OCI-LY1 (cell line): ENCODE measurements at regions not wholly inside any gene's neighbourhood (a gene's known extent, or its start where the extent isn't known, plus 50 kb on each side); places are given as distances from the start of the nearest gene placed in this dataset.

Source experiments
- H2AFZ ChIP-seq: fragments of 200-600 bp; sonication (generic), shearing (Covaris generic); 2 replicates; pipeline ENCODE4 v1.6.0; 2014; ENCODE audit warnings: antibody characterized with exemption, mild to moderate bottlenecking, low read length
- H3F3A ChIP-seq: fragments of 200-600 bp; sonication (generic), shearing (Covaris generic); 2 replicates; pipeline ENCODE4 v1.6.0; 2014; ENCODE audit warnings: mild to moderate bottlenecking, antibody characterized with exemption, low read length, moderate library complexity; ENCODE audit not compliant: insufficient read depth
- H3K27ac ChIP-seq: fragments of 200-600 bp; sonication (generic); 2 replicates; pipeline ENCODE4 v1.5.1; 2014; ENCODE audit warnings: low read length, mixed run types, mild to moderate bottlenecking, low read depth; ENCODE audit not compliant: poor library complexity, severe bottlenecking
- H3K27me3 ChIP-seq: fragments of 200-600 bp; sonication (generic); 2 replicates; pipeline ENCODE4 v1.6.0; 2014; ENCODE audit warnings: antibody characterized with exemption, mild to moderate bottlenecking, low read length, moderate library complexity; ENCODE audit not compliant: insufficient read depth
- H3K36me3 ChIP-seq: fragments of 200-600 bp; sonication (generic); 2 replicates; pipeline ENCODE4 v1.6.1; 2014; ENCODE audit warnings: mild to moderate bottlenecking, antibody characterized with exemption, low read length, moderate library complexity, mixed read lengths; ENCODE audit not compliant: insufficient read depth
- H3K4me1 ChIP-seq: fragments of 200-600 bp; sonication (generic); 2 replicates; pipeline ENCODE4 v1.5.1; 2014; ENCODE audit warnings: mild to moderate bottlenecking, low read length, moderate library complexity; ENCODE audit not compliant: insufficient read depth, severe bottlenecking
- H3K4me2 ChIP-seq: fragments of 200-600 bp; sonication (generic), shearing (Covaris generic); 2 replicates; pipeline ENCODE4 v1.6.1; 2014; ENCODE audit warnings: low read length
- H3K4me3 ChIP-seq: fragments of 200-600 bp; sonication (generic); 2 replicates; pipeline ENCODE4 v1.5.1; 2014; ENCODE audit warnings: low read length, low read depth, mild to moderate bottlenecking, mixed read lengths; ENCODE audit not compliant: poor library complexity, severe bottlenecking
- H3K79me2 ChIP-seq: fragments of 200-600 bp; shearing (Covaris generic); 2 replicates; pipeline ENCODE4 v1.6.1; 2016; ENCODE audit warnings: mixed run types, low read length, mixed read lengths; ENCODE audit not compliant: insufficient read depth
- H3K9ac ChIP-seq: fragments of 200-600 bp; sonication (generic), shearing (Covaris generic); 2 replicates; pipeline ENCODE4 v1.6.1; 2014; ENCODE audit warnings: mild to moderate bottlenecking, low read length, mixed read lengths
- H3K9me2 ChIP-seq: fragments of 200-600 bp; sonication (generic), shearing (Covaris generic); 2 replicates; pipeline ENCODE4 v1.6.1; 2014; ENCODE audit warnings: low read depth, mild to moderate bottlenecking, low read length, mixed read lengths
- H3K9me3 ChIP-seq: fragments of 200-600 bp; shearing (Covaris generic); 2 replicates; pipeline ENCODE4 v1.6.1; 2014; ENCODE audit warnings: low read length, mixed read lengths
- H4K20me1 ChIP-seq: fragments of 200-600 bp; sonication (generic), shearing (Covaris generic); 2 replicates; pipeline ENCODE4 v1.6.0; 2016; ENCODE audit warnings: mild to moderate bottlenecking, low read length; ENCODE audit not compliant: insufficient read depth
- EZH2 ChIP-seq: fragments of 200-600 bp; sonication (generic), shearing (Covaris generic); IDR thresholded peaks from 2 replicates; pipeline ENCODE4 v1.8.0; 2017; ENCODE audit warnings: borderline replicate concordance, mixed run types, mild to moderate bottlenecking, antibody characterized with exemption, low read length, moderate library complexity, mixed read lengths
- TF ChIP-seq, protein P1 (sequence below): fragments of 200-600 bp; sonication (generic), shearing (Covaris generic); IDR thresholded peaks from 2 replicates; pipeline ENCODE4 v1.5.1; 2017; ENCODE audit warnings: mild to moderate bottlenecking, antibody characterized with exemption, low read length, moderate library complexity, mixed read lengths

GRCh38 chr12:18207266-18207665, 54.1 kb upstream of the PIK3C2G start:
- H3K4me2 ChIP-seq = no peak overlapping the region

GRCh38 chr12:18206198-18206597, 55.1 kb upstream of the PIK3C2G start:
- no peaks in the 10 kb centered on the region for H3K4me1 ChIP-seq
- H3K27me3 ChIP-seq = no peaks in the 10 kb centered on the region
- no peak overlapping the region for H3K4me2 ChIP-seq
- H3K79me2 ChIP-seq = no peaks in the 10 kb centered on the region
- no peaks in the 10 kb centered on the region for H3F3A ChIP-seq
- no peak overlapping the region for H2AFZ ChIP-seq
- no peak overlapping the region for H3K4me3 ChIP-seq
- TF ChIP-seq, protein P1, sequence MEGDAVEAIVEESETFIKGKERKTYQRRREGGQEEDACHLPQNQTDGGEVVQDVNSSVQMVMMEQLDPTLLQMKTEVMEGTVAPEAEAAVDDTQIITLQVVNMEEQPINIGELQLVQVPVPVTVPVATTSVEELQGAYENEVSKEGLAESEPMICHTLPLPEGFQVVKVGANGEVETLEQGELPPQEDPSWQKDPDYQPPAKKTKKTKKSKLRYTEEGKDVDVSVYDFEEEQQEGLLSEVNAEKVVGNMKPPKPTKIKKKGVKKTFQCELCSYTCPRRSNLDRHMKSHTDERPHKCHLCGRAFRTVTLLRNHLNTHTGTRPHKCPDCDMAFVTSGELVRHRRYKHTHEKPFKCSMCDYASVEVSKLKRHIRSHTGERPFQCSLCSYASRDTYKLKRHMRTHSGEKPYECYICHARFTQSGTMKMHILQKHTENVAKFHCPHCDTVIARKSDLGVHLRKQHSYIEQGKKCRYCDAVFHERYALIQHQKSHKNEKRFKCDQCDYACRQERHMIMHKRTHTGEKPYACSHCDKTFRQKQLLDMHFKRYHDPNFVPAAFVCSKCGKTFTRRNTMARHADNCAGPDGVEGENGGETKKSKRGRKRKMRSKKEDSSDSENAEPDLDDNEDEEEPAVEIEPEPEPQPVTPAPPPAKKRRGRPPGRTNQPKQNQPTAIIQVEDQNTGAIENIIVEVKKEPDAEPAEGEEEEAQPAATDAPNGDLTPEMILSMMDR = no peak
- TF ChIP-seq EZH2 = no peak
- no peaks in the 10 kb centered on the region for H4K20me1 ChIP-seq
- H3K27ac ChIP-seq = no peak overlapping the region
- H3K36me3 ChIP-seq = no peaks in the 10 kb centered on the region
- H3K9me2 ChIP-seq = no peaks in the 10 kb centered on the region
- H3K9me3 ChIP-seq = no peaks in the 10 kb centered on the region
- no peak overlapping the region for H3K9ac ChIP-seq

More at GRCh38 chr12:18207266-18207665, 54.1 kb upstream of the PIK3C2G start:
- H3K4me3 ChIP-seq = no peak overlapping the region
- H3K9me3 ChIP-seq = no peaks in the 10 kb centered on the region
- H3K27me3 ChIP-seq = no peaks in the 10 kb centered on the region
- no peaks in the 10 kb centered on the region for H3K36me3 ChIP-seq
- no peak overlapping the region for H3K27ac ChIP-seq
- no peaks in the 10 kb centered on the region for H3K9me2 ChIP-seq
- H3K9ac ChIP-seq = no peak overlapping the region
- no peaks in the 10 kb centered on the region for H3F3A ChIP-seq
- no peak for TF ChIP-seq EZH2
- TF ChIP-seq, protein P1 = no peak
- H4K20me1 ChIP-seq = no peaks in the 10 kb centered on the region
- H3K79me2 ChIP-seq = no peaks in the 10 kb centered on the region
- no peak overlapping the region for H2AFZ ChIP-seq
- no peaks in the 10 kb centered on the region for H3K4me1 ChIP-seq

DNA sequence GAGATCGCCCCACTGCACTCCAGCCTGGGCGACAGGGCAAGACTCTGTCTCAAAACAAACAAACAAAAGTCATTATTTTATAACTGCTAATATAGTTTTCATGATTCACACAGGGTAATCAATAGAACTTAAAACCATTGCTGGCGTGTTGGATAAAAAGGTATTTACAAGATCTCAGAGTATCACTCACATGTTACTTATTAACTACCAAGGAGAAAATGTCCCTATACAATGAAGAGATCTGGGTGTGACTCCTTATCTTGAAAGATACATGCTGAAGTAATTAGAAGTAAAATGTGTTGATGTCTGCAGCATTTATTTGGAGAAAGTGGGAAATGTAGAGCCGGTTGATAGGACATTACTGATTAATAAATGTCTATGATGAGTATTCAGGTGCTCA, 57.3 kb upstream of the PIK3C2G start:
- H3K4me1 ChIP-seq = no peaks in the 10 kb centered on the region
- no peaks in the 10 kb centered on the region for H3K27me3 ChIP-seq
- TF ChIP-seq EZH2 = no peak
- TF ChIP-seq, protein P1 = no peak
- H3F3A ChIP-seq = no peaks in the 10 kb centered on the region
- no peaks in the 10 kb centered on the region for H3K79me2 ChIP-seq
- H3K9me2 ChIP-seq = no peaks in the 10 kb centered on the region
- H3K36me3 ChIP-seq = no peaks in the 10 kb centered on the region
- no peaks in the 10 kb centered on the region for H3K9me3 ChIP-seq
- H4K20me1 ChIP-seq = no peaks in the 10 kb centered on the region
- H3K4me3 ChIP-seq = no peak overlapping the region
- H3K4me2 ChIP-seq = no peak overlapping the region
- H3K27ac ChIP-seq = no peak overlapping the region
- H3K9ac ChIP-seq = no peak overlapping the region
- H2AFZ ChIP-seq = no peak overlapping the region
